Skeletal muscle tissue (tissue), 3 donors: ENCODE measurements at regions not wholly inside any gene's neighbourhood (a gene's known extent, or its start where the extent isn't known, plus 50 kb on each side); places are given as distances from the start of the nearest gene placed in this dataset.

ENCODE experiments used
- H3K27ac ChIP-seq: one replicate; pipeline ENCODE4 v1.7.0; 2013; ENCODE audit warnings: mild to moderate bottlenecking, low read depth, low read length, inconsistent platforms
- H3K27me3 ChIP-seq, 3 donors: one replicate each; pipeline ENCODE4 v1.7.0; 2013; ENCODE audit warnings: low read length in 3 of 3; ENCODE audit not compliant: control insufficient read depth in 3 of 3, insufficient read depth in 3 of 3
- H3K36me3 ChIP-seq, 3 donors: one replicate each; pipeline ENCODE4 v1.7.0; 2013; ENCODE audit warnings: low read length in 3 of 3; ENCODE audit not compliant: control insufficient read depth in 3 of 3, insufficient read depth in 3 of 3
- H3K4me1 ChIP-seq, 3 donors: one replicate each; pipeline ENCODE4 v1.7.0; 2013; ENCODE audit warnings: low read length in 3 of 3, mild to moderate bottlenecking in 3 of 3; ENCODE audit not compliant: control insufficient read depth in 3 of 3, insufficient read depth in 3 of 3
- H3K4me3 ChIP-seq, 3 donors: one replicate each; pipeline ENCODE4 v1.7.0; 2013; ENCODE audit warnings: low read length in 3 of 3
- H3K9ac ChIP-seq, 3 donors: one replicate each; pipeline ENCODE4 v1.7.0; 2013; ENCODE audit warnings: low read length in 3 of 3, mild to moderate bottlenecking in 3 of 3, moderate library complexity in 2 of 3, low read depth in 1 of 3
- H3K9me3 ChIP-seq, 3 donors: one replicate each; pipeline ENCODE4 v1.7.0; 2013; ENCODE audit warnings: low read length in 3 of 3; ENCODE audit not compliant: control insufficient read depth in 3 of 3
- donor health status: Osteomylitis.

DNA sequence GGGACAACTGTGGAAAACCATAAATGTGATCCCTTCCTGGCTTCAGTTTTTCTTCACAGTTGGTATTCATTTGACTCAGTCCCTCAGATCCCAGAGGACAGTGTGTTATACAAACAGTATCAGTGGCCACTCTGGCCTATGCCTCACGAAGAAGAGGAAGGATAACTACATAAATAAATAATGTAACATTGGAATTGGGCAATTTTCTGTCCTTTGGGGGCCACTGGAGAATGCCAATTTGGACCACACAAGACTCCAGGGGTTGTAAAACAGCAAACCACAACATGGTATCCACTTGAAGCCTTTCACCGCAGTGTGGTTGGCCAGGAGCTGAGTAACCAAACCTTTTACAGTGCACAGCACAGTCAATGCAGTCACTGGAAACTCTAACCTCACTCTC, 1077.0 kb downstream of the ROBO2 start:
- Histone ChIP-seq H3K4me1 (no peaks in the 10 kb centered on the region), H3K27ac (no peak overlapping the region), H3K4me3 (no peak overlapping the region), H3K9me3 (no peaks in the 10 kb centered on the region), H3K9ac (no peak overlapping the region), H3K27me3 (no peaks in the 10 kb centered on the region), H3K36me3 (no peaks in the 10 kb centered on the region)

DNA sequence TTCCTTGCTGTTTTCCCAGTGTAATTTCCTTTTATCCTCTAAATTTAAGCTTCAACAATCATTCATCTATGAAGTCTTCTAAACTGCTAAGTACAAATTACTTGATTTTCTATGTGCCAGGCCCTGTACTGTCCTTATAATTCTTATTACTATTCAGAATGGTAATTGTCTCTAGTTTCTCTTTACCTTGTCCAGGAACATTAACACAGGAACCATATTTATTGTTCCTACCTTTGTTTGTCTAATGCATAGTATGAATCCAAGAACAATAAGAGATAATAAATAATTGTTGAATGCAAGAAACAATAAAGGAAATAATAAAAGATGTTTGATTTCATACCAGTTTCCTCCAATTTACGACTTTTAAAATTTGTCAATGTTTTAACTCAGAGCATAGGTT, 1083.2 kb downstream of the ROBO2 start:
- Histone ChIP-seq H3K4me3 (no peak overlapping the region), H3K27ac (no peak overlapping the region), H3K9ac (no peak overlapping the region), H3K36me3 (no peaks in the 10 kb centered on the region), H3K27me3 (no peaks in the 10 kb centered on the region), H3K4me1 (no peaks in the 10 kb centered on the region), H3K9me3 (no peaks in the 10 kb centered on the region)

DNA sequence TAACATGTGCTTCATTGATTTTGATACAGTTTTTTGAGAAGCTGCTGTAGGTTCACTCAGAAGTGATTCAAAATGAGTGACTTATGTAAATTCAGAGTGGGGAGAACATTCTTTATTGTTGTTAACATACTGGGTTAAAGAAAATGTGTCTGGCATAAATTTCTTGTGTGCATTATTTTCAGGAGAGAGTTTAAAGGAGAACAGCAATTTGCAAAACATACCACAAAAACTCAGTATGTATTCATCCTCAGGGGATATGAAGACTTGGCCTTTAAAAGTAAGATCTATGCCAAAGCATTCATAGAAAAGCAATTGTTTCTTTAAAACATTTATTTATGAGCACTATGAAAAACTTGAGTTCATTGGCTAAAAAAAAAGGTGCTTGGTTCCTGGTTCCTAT, 1089.8 kb downstream of the ROBO2 start:
- no peaks in the 10 kb centered on the region for H3K27me3 ChIP-seq
- H3K9me3 ChIP-seq: no peaks in the 10 kb centered on the region
- no peak overlapping the region for H3K9ac ChIP-seq
- no peak overlapping the region for H3K27ac ChIP-seq
- H3K4me3 ChIP-seq: no peak overlapping the region
- H3K4me1 ChIP-seq: no peaks in the 10 kb centered on the region
- H3K36me3 ChIP-seq: no peaks in the 10 kb centered on the region

DNA sequence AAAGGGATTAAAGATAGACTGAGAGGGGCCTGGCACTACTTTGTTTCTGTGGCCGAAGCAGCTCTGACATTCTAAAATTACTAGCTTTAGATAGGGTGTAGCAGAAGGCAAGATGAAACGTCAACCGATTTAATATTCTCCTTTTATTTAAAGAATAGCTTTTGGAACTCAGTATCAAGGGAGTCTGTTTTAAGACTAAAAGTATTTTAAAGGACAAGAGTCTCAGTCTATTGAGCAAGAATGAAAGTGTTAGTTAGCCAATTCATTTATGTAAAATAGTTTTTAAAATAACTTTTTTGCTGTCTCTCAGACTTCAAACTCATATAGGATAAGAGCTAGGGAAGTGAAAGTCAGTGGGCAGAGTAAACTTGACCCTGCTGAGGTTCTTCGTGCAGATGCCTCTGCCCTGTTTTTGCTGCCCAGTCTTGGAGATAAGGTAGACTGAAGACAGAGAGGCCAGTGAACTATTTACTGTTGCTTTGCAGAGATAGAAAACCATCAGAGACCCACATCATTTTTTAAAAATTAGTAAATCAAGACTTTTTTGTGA, 1090.9 kb downstream of the ROBO2 start:
- no peaks in the 10 kb centered on the region for H3K27me3 ChIP-seq
- no peaks in the 10 kb centered on the region for H3K4me1 ChIP-seq
- no peak overlapping the region for H3K4me3 ChIP-seq
- no peak overlapping the region for H3K27ac ChIP-seq
- H3K9me3 ChIP-seq: no peaks in the 10 kb centered on the region
- H3K36me3 ChIP-seq: no peaks in the 10 kb centered on the region
- no peak overlapping the region for H3K9ac ChIP-seq

DNA sequence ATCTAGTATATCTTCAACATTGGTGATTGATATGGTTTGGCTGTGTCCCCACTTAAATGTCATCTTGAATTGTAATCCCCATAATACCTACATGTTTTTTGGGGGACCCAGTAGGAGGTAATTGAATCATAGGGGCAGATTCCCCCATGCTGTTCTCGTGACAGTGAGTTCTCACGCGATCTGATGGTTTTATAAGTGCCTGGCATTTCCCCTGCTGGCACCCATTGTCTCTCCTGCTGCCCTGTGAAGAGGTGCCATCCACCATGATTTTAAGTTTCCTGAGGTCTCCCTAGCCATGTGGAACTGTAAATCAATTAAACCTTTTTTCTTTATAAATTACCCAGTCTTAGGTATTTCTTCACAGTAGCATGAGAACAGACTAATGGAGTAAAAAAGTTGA, 1094.6 kb downstream of the ROBO2 start:
- Histone ChIP-seq H3K36me3 (no peaks in the 10 kb centered on the region), H3K4me3 (no peak overlapping the region), H3K27me3 (no peaks in the 10 kb centered on the region), H3K9ac (no peak overlapping the region), H3K27ac (no peak overlapping the region), H3K4me1 (no peaks in the 10 kb centered on the region), H3K9me3 (no peaks in the 10 kb centered on the region)

DNA sequence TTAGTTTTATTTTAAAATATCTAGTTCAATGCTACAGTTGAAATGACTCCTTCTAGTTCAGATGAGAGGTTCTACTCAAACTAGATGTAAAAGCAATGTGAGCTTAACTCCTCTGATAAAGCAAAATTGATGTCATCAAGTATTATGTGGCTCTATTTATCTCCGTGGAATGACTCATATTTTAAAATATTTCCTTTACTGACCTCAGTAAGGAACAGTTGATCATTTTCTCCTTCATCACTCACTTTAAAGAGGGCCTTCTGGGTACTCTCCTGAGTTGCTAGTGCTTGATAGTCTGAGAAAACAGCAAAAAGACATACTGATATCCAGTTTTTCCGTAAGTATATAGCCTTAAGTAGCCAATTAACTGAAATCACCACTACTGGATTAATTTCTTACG, 1099.3 kb downstream of the ROBO2 start:
- Histone ChIP-seq H3K4me3 (no peak overlapping the region), H3K9me3 (no peaks in the 10 kb centered on the region), H3K36me3 (no peaks in the 10 kb centered on the region), H3K27ac (no peak overlapping the region), H3K9ac (no peak overlapping the region), H3K27me3 (no peaks in the 10 kb centered on the region), H3K4me1 (no peaks in the 10 kb centered on the region)

GRCh38 chr3:78140274-78140673, 1100.4 kb downstream of the ROBO2 start:
- no peaks in the 10 kb centered on the region for H3K27me3 ChIP-seq
- no peaks in the 10 kb centered on the region for H3K9me3 ChIP-seq
- H3K36me3 ChIP-seq: no peaks in the 10 kb centered on the region
- H3K27ac ChIP-seq: no peak overlapping the region
- no peak overlapping the region for H3K9ac ChIP-seq
- H3K4me1 ChIP-seq: no peaks in the 10 kb centered on the region
- no peak overlapping the region for H3K4me3 ChIP-seq

DNA sequence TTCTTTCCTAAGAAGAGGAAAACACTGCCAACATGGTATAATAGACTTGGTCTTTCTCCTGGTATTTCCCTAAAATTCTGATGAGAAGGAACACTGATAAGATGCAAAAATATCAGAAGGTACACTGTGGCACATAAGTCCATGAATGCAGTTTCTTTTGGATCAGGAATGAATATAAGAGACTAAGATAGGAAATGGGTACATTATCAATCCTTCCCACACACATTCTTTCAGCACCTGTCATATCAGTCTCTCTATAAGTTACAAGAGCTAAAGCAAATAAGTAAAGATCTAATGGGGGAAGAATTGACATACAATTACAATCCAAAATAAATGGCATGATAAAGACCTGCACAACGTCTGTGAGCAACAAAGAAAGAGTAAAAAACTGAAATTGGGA, 1101.0 kb downstream of the ROBO2 start:
- H3K4me3 ChIP-seq: no peak overlapping the region
- no peak overlapping the region for H3K27ac ChIP-seq
- H3K4me1 ChIP-seq: no peaks in the 10 kb centered on the region
- H3K9me3 ChIP-seq: no peaks in the 10 kb centered on the region
- no peak overlapping the region for H3K9ac ChIP-seq
- no peaks in the 10 kb centered on the region for H3K27me3 ChIP-seq
- no peaks in the 10 kb centered on the region for H3K36me3 ChIP-seq

GRCh38 chr3:78141269-78141668, 1101.4 kb downstream of the ROBO2 start:
- Histone ChIP-seq H3K36me3 (no peaks in the 10 kb centered on the region), H3K9me3 (no peaks in the 10 kb centered on the region), H3K4me1 (no peaks in the 10 kb centered on the region), H3K27me3 (no peaks in the 10 kb centered on the region), H3K4me3 (no peak overlapping the region), H3K27ac (no peak overlapping the region), H3K9ac (no peak overlapping the region)

DNA sequence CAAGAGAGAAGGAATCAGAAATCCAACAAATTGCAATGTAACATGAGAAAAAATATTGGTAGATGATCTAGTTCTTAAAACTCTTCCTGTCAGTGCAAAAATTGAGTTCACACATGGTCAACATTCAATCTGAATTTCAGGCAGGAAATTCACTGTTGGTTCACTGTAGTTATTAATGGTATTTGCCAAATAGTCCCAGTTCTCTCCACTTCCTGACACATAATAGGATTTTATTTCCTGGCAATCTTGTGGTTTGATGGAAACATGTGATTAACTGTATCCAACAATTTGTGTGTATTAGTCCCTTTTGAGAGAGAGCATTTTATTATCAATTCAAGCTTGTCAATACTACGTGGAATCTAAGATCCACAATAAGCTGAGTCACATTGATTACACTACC, 1103.1 kb downstream of the ROBO2 start:
- no peak overlapping the region for H3K9ac ChIP-seq
- no peaks in the 10 kb centered on the region for H3K27me3 ChIP-seq
- H3K4me3 ChIP-seq: no peak overlapping the region
- H3K27ac ChIP-seq: no peak overlapping the region
- H3K9me3 ChIP-seq: no peaks in the 10 kb centered on the region
- no peaks in the 10 kb centered on the region for H3K4me1 ChIP-seq
- H3K36me3 ChIP-seq: no peaks in the 10 kb centered on the region
